GM21526 (cell line): ENCODE measurements at regions not wholly inside any gene's neighbourhood (a gene's known extent, or its start where the extent isn't known, plus 50 kb on each side); places are given as distances from the start of the nearest gene placed in this dataset.
"Not testable (repeated sequence)": the region's sequence is repeated elsewhere in the genome, so short reads cannot be mapped to it uniquely, and the experiment has no call there.

ENCODE experiments used
- ATAC-seq: cut with Tn5 transposase; IDR thresholded peaks from one replicate; pipeline ENCODE4 v1.9.1; 2021; ENCODE audit warnings: moderate library complexity; ENCODE audit not compliant: unreplicated experiment, low FRiP score

- no peak for ATAC-seq
These were observed 163.0 kb upstream of the RNPC3 start for GRCh38 chr1:103362348-103363007.

- ATAC-seq: no peak
These were observed 172.1 kb upstream of the RNPC3 start for GRCh38 chr1:103353391-103353790.

GRCh38 chr1:103348136-103348535 is 177.4 kb upstream of the RNPC3 start:
- ATAC-seq: no peak

GRCh38 chr1:103344930-103345329 is 180.6 kb upstream of the RNPC3 start:
- no peak for ATAC-seq

- no peak for ATAC-seq
These were observed 184.1 kb upstream of the RNPC3 start for GRCh38 chr1:103341377-103341880.

- ATAC-seq: peak; percentile 52
These were observed 187.7 kb upstream of the RNPC3 start for GRCh38 chr1:103337779-103338178.

GRCh38 chr1:103336408-103336807 is 189.1 kb upstream of the RNPC3 start:
- ATAC-seq: no peak

- no peak for ATAC-seq
These were observed 192.4 kb upstream of the RNPC3 start for GRCh38 chr1:103333141-103333540.

- no peak for ATAC-seq
These were observed 198.3 kb upstream of the RNPC3 start for GRCh38 chr1:103327054-103327719.

- no peak for ATAC-seq
These were observed 198.9 kb upstream of the RNPC3 start for GRCh38 chr1:103326595-103326994.

- no peak for ATAC-seq
These were observed 201.5 kb upstream of the COL11A1 start for GRCh38 chr1:103309786-103310185.

GRCh38 chr1:103307751-103308150 is 199.4 kb upstream of the COL11A1 start:
- no peak for ATAC-seq

- no peak for ATAC-seq
These were observed 175.7 kb upstream of the COL11A1 start for GRCh38 chr1:103283841-103284669.

- no peak for ATAC-seq
These were observed 175.0 kb upstream of the COL11A1 start for GRCh38 chr1:103283371-103283770.

GRCh38 chr1:103275725-103276124 is 167.4 kb upstream of the COL11A1 start:
- ATAC-seq: no peak

- ATAC-seq: no peak
These were observed 166.6 kb upstream of the COL11A1 start for GRCh38 chr1:103274886-103275285.

GRCh38 chr1:103273106-103273505 is 164.8 kb upstream of the COL11A1 start:
- no peak for ATAC-seq

GRCh38 chr1:103271471-103271870 is 163.1 kb upstream of the COL11A1 start:
- not testable (repeated sequence) for ATAC-seq

- no peak for ATAC-seq
These were observed 159.6 kb upstream of the COL11A1 start for GRCh38 chr1:103267893-103268292.

GRCh38 chr1:103267266-103267665 is 158.9 kb upstream of the COL11A1 start:
- no peak for ATAC-seq

GRCh38 chr1:103266036-103266435 is 157.7 kb upstream of the COL11A1 start:
- ATAC-seq: no peak
